HL-60 (cell line): ENCODE measurements at regions not wholly inside any gene's neighbourhood (a gene's known extent, or its start where the extent isn't known, plus 50 kb on each side); places are given as distances from the start of the nearest gene placed in this dataset.

Experiments
- DNase-seq, 2 experiments: peaks; one replicate each; pipeline ENCODE4 v3.0.0-alpha.2; 2010 to 2020; ENCODE audit warnings: low read depth in 1 of 2, low spot score in 1 of 2
- H3K27ac ChIP-seq: fragments of 250-450 bp; sonication (Bioruptor Pico); replicated peaks from 2 replicates; pipeline ENCODE4 v1.5.1; 2020; ENCODE audit warnings: mild to moderate bottlenecking, moderate library complexity
- H3K27me3 ChIP-seq: fragments of 250-450 bp; sonication (Bioruptor Pico); 2 replicates; pipeline ENCODE4 v1.5.1; 2021; ENCODE audit warnings: mild to moderate bottlenecking, moderate library complexity; ENCODE audit not compliant: insufficient read depth, poor library complexity, severe bottlenecking
- H3K4me3 ChIP-seq: replicated peaks from 2 replicates; pipeline ENCODE4 v1.5.1; 2011; ENCODE audit warnings: mild to moderate bottlenecking, control low read depth, low read length; ENCODE audit not compliant: insufficient read depth
- GABPA ChIP-seq: IDR thresholded peaks from 2 replicates; pipeline ENCODE4 v1.6.1; 2012; ENCODE audit warnings: low read depth
- POLR2AphosphoS5 ChIP-seq: IDR thresholded peaks from 2 replicates; pipeline ENCODE4 v1.6.1; 2012; ENCODE audit warnings: low read depth
- REST ChIP-seq: IDR thresholded peaks from 2 replicates; pipeline ENCODE4 v1.6.1; 2012; ENCODE audit warnings: low read depth; ENCODE audit not compliant: insufficient replicate concordance
- SPI1 ChIP-seq: IDR thresholded peaks from 2 replicates; pipeline ENCODE4 v1.6.1; 2012; ENCODE audit warnings: low read depth, mild to moderate bottlenecking, borderline replicate concordance
- TF ChIP-seq, protein P1 (sequence below): IDR thresholded peaks from one replicate; pipeline ENCODE4 v1.5.1; 2011; ENCODE audit warnings: low read length, control low read depth, inconsistent platforms; ENCODE audit not compliant: insufficient read depth

GRCh38 chr14:87131879-87132278 lies 861.1 kb downstream of the GALC start:
- Histone ChIP-seq H3K4me3 (no peak overlapping the region), H3K27ac (no peak overlapping the region), H3K27me3 (no peaks in the 10 kb centered on the region)
- DNase-seq, result no peak
- TF ChIP-seq REST (no peak), POLR2AphosphoS5 (no peak), SPI1 (no peak), GABPA (no peak)
- TF ChIP-seq, protein P1, sequence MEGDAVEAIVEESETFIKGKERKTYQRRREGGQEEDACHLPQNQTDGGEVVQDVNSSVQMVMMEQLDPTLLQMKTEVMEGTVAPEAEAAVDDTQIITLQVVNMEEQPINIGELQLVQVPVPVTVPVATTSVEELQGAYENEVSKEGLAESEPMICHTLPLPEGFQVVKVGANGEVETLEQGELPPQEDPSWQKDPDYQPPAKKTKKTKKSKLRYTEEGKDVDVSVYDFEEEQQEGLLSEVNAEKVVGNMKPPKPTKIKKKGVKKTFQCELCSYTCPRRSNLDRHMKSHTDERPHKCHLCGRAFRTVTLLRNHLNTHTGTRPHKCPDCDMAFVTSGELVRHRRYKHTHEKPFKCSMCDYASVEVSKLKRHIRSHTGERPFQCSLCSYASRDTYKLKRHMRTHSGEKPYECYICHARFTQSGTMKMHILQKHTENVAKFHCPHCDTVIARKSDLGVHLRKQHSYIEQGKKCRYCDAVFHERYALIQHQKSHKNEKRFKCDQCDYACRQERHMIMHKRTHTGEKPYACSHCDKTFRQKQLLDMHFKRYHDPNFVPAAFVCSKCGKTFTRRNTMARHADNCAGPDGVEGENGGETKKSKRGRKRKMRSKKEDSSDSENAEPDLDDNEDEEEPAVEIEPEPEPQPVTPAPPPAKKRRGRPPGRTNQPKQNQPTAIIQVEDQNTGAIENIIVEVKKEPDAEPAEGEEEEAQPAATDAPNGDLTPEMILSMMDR, result no peak

DNA sequence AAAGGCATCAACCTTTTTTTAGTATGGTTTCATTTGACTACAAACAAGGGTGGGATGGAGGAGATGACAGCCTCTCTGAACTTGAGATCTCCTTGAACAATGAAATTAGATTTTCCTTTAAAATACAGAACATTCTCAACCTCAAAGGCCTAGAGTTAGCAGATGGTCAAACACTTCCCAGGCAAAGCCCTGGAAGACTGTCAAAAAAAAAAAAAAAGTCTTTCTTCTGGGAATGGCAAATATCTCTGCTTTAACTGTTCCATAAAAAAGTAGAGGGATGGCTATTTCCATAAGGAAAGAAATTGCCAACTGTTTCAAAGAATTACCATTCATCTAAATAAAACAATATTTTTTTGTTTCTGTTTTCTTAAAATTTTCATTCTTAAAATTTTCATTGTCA lies 870.8 kb downstream of the GALC start:
- Histone ChIP-seq H3K27me3 (no peaks in the 10 kb centered on the region), H3K4me3 (no peak overlapping the region), H3K27ac (no peak overlapping the region)
- TF ChIP-seq SPI1 (no peak), GABPA (no peak), POLR2AphosphoS5 (no peak), REST (no peak)
- TF ChIP-seq, protein P1, result no peak
- DNase-seq, result no peak

GRCh38 chr14:87121716-87122115 lies 871.3 kb downstream of the GALC start:
- no peak overlapping the region for H3K27ac ChIP-seq
- H3K4me3 ChIP-seq, result no peak overlapping the region
- no peak for DNase-seq
- TF ChIP-seq POLR2AphosphoS5 (no peak), SPI1 (no peak), REST (no peak), GABPA (no peak)
- TF ChIP-seq, protein P1, result no peak
- no peaks in the 10 kb centered on the region for H3K27me3 ChIP-seq
